ENCODE measurements at regions not wholly inside any gene's neighbourhood (a gene's known extent, or its start where the extent isn't known, plus 50 kb on each side); places are given as distances from the start of the nearest gene placed in this dataset.

GRCh38 chr1:196148367-196148970 lies 459.8 kb downstream of the KCNT2 start:
- TF ChIP-seq TCF4 (CRISPR knock-in tag; IDR thresholded peaks at IDR 0.05; ENCODE audit: borderline replicate concordance): no peak
- no peak for TF ChIP-seq ZC3H10 (CRISPR knock-in tag; IDR thresholded peaks at IDR 0.05)
- no peak for TF ChIP-seq ZNF565 (CRISPR knock-in tag; conservative IDR thresholded peaks at IDR 0.05; ENCODE audit: low read depth)
- no peak for TF ChIP-seq TSHZ2 (CRISPR knock-in tag; IDR thresholded peaks at IDR 0.05)
- TF ChIP-seq ZNF70 (CRISPR knock-in tag; IDR thresholded peaks at IDR 0.05): no peak
- no peak for TF ChIP-seq GLIS3 (CRISPR knock-in tag; IDR thresholded peaks at IDR 0.05)
- no peak for TF ChIP-seq ESRRG (CRISPR knock-in tag; IDR thresholded peaks at IDR 0.05)
- TF ChIP-seq PPARA (CRISPR knock-in tag; IDR thresholded peaks at IDR 0.05; ENCODE audit: borderline replicate concordance): no peak
- no peak for TF ChIP-seq PATZ1 (CRISPR knock-in tag; IDR thresholded peaks at IDR 0.05; ENCODE audit: borderline replicate concordance)
- TF ChIP-seq ZFP3 (CRISPR knock-in tag; IDR thresholded peaks at IDR 0.05): no peak
- TF ChIP-seq TOX (CRISPR knock-in tag; IDR thresholded peaks at IDR 0.05; ENCODE audit: borderline replicate concordance): no peak
- TF ChIP-seq CSDC2 (CRISPR knock-in tag; IDR thresholded peaks at IDR 0.05): no peak
- no peak for TF ChIP-seq CSRNP3 (CRISPR knock-in tag; IDR thresholded peaks at IDR 0.05)
- no peak for TF ChIP-seq RARB (CRISPR knock-in tag; IDR thresholded peaks at IDR 0.05)
- TF ChIP-seq BACH2 (CRISPR knock-in tag; IDR thresholded peaks at IDR 0.05; ENCODE audit: borderline replicate concordance): no peak
- ATAC-seq: peak; percentile 93

GRCh38 chr1:196147530-196147929 lies 460.7 kb downstream of the KCNT2 start:
- no peak for ATAC-seq

More at GRCh38 chr1:196147530-196147929, 460.7 kb downstream of the KCNT2 start:
- TF ChIP-seq PATZ1 (CRISPR knock-in tag; IDR thresholded peaks at IDR 0.05; ENCODE audit: borderline replicate concordance) (no peak), ZFP30 (CRISPR knock-in tag; IDR thresholded peaks at IDR 0.05) (no peak), TOX (CRISPR knock-in tag; IDR thresholded peaks at IDR 0.05; ENCODE audit: borderline replicate concordance) (no peak), ISL1 (CRISPR knock-in tag; IDR thresholded peaks at IDR 0.05) (no peak), CSDC2 (CRISPR knock-in tag; IDR thresholded peaks at IDR 0.05) (no peak), ZFP3 (CRISPR knock-in tag; IDR thresholded peaks at IDR 0.05) (no peak), CSRNP3 (CRISPR knock-in tag; IDR thresholded peaks at IDR 0.05) (no peak), OSR1 (CRISPR knock-in tag; IDR thresholded peaks at IDR 0.05) (no peak), ZNF565 (CRISPR knock-in tag; conservative IDR thresholded peaks at IDR 0.05; ENCODE audit: low read depth) (no peak), ZC3H10 (CRISPR knock-in tag; IDR thresholded peaks at IDR 0.05) (no peak), ESRRG (CRISPR knock-in tag; IDR thresholded peaks at IDR 0.05) (no peak), TSHZ2 (CRISPR knock-in tag; IDR thresholded peaks at IDR 0.05) (no peak), TCF4 (CRISPR knock-in tag; IDR thresholded peaks at IDR 0.05; ENCODE audit: borderline replicate concordance) (no peak), BACH2 (CRISPR knock-in tag; IDR thresholded peaks at IDR 0.05; ENCODE audit: borderline replicate concordance) (no peak), ARNTL (CRISPR knock-in tag; IDR thresholded peaks at IDR 0.05; ENCODE audit: borderline replicate concordance, low read depth) (no peak)
